Osteoblast (primary cell): ENCODE measurements at regions not wholly inside any gene's neighbourhood (a gene's known extent, or its start where the extent isn't known, plus 50 kb on each side); places are given as distances from the start of the nearest gene placed in this dataset.

ENCODE experiments used
- DNase-seq: peaks from one replicate; pipeline ENCODE4 v3.0.0; 2011; ENCODE audit warnings: low spot score, mixed read lengths; ENCODE audit not compliant: insufficient read length; ENCODE audit errors: missing footprints
- H2AFZ ChIP-seq: 2 replicates; pipeline ENCODE4 v1.6.0; 2011; ENCODE audit warnings: mild to moderate bottlenecking, low read length
- H3K27ac ChIP-seq: 2 replicates; pipeline ENCODE4 v1.5.1; 2011; ENCODE audit warnings: mild to moderate bottlenecking, low read depth, low read length, moderate library complexity
- H3K27me3 ChIP-seq: 2 replicates; pipeline ENCODE4 v1.6.0; 2012; ENCODE audit warnings: mild to moderate bottlenecking, control low read depth, inconsistent platforms, low read length, moderate library complexity; ENCODE audit not compliant: insufficient read depth
- H3K36me3 ChIP-seq: 2 replicates; pipeline ENCODE4 v1.5.1; 2011; ENCODE audit warnings: mild to moderate bottlenecking, low read length, control low read depth, moderate library complexity; ENCODE audit not compliant: insufficient read depth
- H3K4me1 ChIP-seq: 2 replicates; pipeline ENCODE4 v1.5.1; 2011; ENCODE audit warnings: mild to moderate bottlenecking, low read length, control low read depth, moderate library complexity; ENCODE audit not compliant: insufficient read depth
- H3K4me2 ChIP-seq: 2 replicates; pipeline ENCODE4 v1.6.0; 2011; ENCODE audit warnings: mild to moderate bottlenecking, low read length; ENCODE audit not compliant: insufficient read depth
- H3K4me3 ChIP-seq: fragments of 200-600 bp; sonication (generic); 3 replicates; pipeline ENCODE4 v1.5.1; 2012; ENCODE audit warnings: mild to moderate bottlenecking, low read length, inconsistent platforms; ENCODE audit not compliant: insufficient read depth
- H3K79me2 ChIP-seq: 2 replicates; pipeline ENCODE4 v1.6.0; 2012; ENCODE audit warnings: mild to moderate bottlenecking, low read length, control low read depth, inconsistent platforms; ENCODE audit not compliant: insufficient read depth
- H3K9me3 ChIP-seq: 2 replicates; pipeline ENCODE4 v1.5.1; 2011; ENCODE audit warnings: low read depth, low read length, control low read depth
- H4K20me1 ChIP-seq: 2 replicates; pipeline ENCODE4 v1.6.0; 2012; ENCODE audit warnings: mild to moderate bottlenecking, low read length, control low read depth; ENCODE audit not compliant: insufficient read depth
- TF ChIP-seq, protein P1 (sequence below): IDR thresholded peaks from 2 replicates; pipeline ENCODE4 v1.5.1; 2011; ENCODE audit warnings: mild to moderate bottlenecking, low read depth, low read length, moderate library complexity; ENCODE audit errors: extremely low read depth

DNA sequence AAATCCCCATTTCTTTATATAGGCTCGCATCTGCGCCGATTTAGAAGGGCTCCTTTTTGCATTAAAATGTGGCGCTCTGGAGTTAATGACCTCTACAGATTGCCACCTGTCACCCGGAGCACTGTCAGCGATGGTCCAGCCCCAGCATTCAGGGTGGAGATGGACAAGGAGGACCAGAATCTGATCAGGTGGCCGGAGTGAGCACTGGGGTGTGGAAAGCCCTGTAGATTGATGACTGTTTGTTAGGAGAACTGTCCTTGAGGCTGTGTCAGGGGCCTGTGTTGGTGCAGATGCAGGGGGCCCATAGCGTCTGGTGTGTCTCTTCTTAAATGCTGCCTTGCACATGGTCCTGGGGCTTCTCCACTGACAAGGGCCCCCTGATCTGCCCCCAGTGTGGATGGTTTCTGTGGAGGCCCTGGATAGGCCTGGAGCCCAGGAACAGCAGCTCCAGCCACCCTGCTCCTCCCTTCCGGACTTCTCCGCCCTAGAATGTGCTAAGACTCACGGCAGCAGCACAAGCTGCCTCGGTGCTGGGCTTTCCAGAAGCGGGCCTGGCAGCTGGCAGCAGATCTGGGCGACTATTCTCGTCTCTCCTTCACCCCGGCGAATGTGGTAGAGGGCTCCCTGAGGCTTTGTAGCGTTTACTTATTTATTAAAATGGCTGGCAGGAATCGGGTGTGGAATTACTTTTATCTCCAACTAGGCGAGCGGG, 1333.3 kb downstream of the BRD1 start:
- peaks cover 16% of the 10 kb centered on the region for H3K27me3 ChIP-seq
- peak; percentile 55 for DNase-seq
- no peak overlapping the region for H3K4me2 ChIP-seq
- H2AFZ ChIP-seq = no peak overlapping the region
- no peaks in the 10 kb centered on the region for H3K79me2 ChIP-seq
- H4K20me1 ChIP-seq = no peaks in the 10 kb centered on the region
- H3K27ac ChIP-seq = no peak overlapping the region
- H3K36me3 ChIP-seq = no peaks in the 10 kb centered on the region
- TF ChIP-seq, protein P1, sequence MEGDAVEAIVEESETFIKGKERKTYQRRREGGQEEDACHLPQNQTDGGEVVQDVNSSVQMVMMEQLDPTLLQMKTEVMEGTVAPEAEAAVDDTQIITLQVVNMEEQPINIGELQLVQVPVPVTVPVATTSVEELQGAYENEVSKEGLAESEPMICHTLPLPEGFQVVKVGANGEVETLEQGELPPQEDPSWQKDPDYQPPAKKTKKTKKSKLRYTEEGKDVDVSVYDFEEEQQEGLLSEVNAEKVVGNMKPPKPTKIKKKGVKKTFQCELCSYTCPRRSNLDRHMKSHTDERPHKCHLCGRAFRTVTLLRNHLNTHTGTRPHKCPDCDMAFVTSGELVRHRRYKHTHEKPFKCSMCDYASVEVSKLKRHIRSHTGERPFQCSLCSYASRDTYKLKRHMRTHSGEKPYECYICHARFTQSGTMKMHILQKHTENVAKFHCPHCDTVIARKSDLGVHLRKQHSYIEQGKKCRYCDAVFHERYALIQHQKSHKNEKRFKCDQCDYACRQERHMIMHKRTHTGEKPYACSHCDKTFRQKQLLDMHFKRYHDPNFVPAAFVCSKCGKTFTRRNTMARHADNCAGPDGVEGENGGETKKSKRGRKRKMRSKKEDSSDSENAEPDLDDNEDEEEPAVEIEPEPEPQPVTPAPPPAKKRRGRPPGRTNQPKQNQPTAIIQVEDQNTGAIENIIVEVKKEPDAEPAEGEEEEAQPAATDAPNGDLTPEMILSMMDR = no peak
- H3K9me3 ChIP-seq = no peaks in the 10 kb centered on the region
- H3K4me3 ChIP-seq = no peak overlapping the region
- H3K4me1 ChIP-seq = no peaks in the 10 kb centered on the region

DNA sequence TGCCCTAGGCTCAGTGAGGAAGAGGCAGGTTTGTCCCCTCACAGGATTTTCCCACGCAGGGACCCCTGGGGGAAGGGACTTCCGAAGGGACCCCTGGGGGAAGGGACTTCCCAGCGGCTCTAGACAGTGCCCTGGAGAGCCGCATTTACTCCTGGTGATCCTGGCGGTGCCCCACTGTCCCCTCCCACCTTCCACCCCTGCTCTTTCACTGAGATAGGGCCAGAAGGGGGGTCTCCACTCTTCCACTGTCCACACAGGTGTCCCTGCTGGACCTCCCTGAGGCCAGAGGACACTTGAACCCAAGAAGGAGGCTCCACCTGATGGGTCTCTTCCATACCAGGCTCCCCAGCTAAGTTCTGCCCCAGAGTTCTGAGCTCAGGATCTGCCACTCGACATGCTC, 1333.9 kb downstream of the BRD1 start:
- H2AFZ ChIP-seq = no peak overlapping the region
- H3K79me2 ChIP-seq = no peaks in the 10 kb centered on the region
- no peak overlapping the region for H3K27ac ChIP-seq
- peaks cover 18% of the 10 kb centered on the region for H3K27me3 ChIP-seq
- no peaks in the 10 kb centered on the region for H4K20me1 ChIP-seq
- H3K36me3 ChIP-seq = no peaks in the 10 kb centered on the region
- DNase-seq = peak; percentile 80
- H3K4me1 ChIP-seq = no peaks in the 10 kb centered on the region
- TF ChIP-seq, protein P1 = no peak
- no peak overlapping the region for H3K4me2 ChIP-seq
- no peak overlapping the region for H3K4me3 ChIP-seq
- no peaks in the 10 kb centered on the region for H3K9me3 ChIP-seq

DNA sequence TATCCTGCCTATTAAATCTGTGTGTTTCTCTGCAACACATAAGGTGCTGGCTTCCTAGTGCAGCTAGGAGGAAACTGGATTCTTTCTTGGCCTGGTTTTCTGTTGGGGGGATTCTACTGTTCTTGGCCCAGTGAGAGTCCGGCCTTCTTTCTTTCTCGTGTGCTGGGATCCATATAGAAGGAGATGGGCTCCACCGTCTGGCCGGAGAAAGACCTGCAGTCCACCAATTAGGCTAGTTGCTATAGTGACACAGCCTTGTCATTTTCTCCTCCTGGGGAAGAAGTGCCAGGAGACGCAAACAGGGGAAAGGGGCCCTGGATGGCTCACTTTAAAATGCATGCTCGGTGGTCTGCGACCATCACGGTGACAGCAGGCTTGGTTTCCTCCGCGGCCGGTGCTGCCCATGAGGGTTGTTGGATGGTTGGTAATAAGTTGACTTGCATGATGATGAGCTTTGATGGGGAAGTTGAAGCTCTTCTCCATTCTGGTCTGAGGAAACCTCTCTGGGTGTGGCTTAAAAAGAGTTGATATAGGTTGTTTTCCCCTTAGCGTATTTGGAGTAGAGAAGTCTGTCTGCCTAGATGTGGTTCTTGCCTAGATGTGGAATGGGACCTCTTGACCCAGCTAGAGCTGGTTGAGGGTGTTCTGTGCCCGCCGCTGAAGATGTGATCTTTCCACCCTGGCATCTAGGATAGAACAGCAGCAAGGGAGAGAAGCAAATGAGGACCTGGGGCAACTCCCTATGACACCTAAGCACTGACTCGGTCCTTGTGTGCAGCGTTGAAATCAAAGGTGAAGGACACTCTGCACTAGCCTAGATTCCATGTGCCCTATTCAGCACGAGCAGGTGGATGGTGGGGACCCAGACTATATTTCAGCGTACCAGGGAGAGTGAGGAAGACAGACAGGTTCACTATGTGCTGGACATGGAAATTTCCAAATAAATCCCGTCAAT, 1335.0 kb downstream of the BRD1 start:
- TF ChIP-seq, protein P1 = peak; percentile 88
- no peak overlapping the region for H2AFZ ChIP-seq
- H3K36me3 ChIP-seq = no peaks in the 10 kb centered on the region
- H4K20me1 ChIP-seq = no peaks in the 10 kb centered on the region
- peak; percentile 99 for DNase-seq
- no peaks in the 10 kb centered on the region for H3K79me2 ChIP-seq
- no peak overlapping the region for H3K4me3 ChIP-seq
- no peaks in the 10 kb centered on the region for H3K9me3 ChIP-seq
- no peak overlapping the region for H3K27ac ChIP-seq
- H3K4me1 ChIP-seq = no peaks in the 10 kb centered on the region
- H3K27me3 ChIP-seq = peaks cover 21% of the 10 kb centered on the region
- no peak overlapping the region for H3K4me2 ChIP-seq

DNA sequence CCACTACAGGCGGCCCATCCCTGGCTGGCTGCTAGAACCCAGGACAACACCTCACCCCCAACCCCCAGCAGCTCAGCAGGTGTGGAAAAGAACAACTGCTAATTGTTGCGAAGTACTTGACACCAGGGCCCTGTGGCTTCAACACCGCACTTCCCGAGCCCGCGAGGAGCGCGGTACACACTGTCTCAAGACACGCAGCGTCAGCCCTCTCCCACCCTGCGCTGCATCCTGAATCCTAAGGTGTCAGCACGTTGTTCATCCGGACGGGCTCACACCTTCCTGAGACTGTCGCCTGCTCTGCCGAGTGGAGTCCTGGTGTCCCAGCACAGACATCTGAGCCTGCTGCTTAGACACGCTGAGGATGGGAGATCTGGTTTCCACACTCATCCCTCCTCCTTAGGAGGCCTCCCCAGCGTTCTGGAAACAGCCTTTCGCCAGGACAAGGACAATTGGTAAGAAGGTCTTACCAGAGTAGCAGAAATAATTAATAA, 1336.2 kb downstream of the BRD1 start:
- Histone ChIP-seq H2AFZ (no peak overlapping the region), H3K27me3 (peaks cover 21% of the 10 kb centered on the region), H4K20me1 (no peaks in the 10 kb centered on the region), H3K4me2 (no peak overlapping the region), H3K27ac (no peak overlapping the region), H3K79me2 (no peaks in the 10 kb centered on the region), H3K4me3 (no peak overlapping the region), H3K9me3 (no peaks in the 10 kb centered on the region), H3K36me3 (no peaks in the 10 kb centered on the region), H3K4me1 (no peaks in the 10 kb centered on the region)
- peak; percentile 86 for DNase-seq
- TF ChIP-seq, protein P1 = no peak
